Astrocyte (in vitro differentiated cells and primary cell): ENCODE measurements at regions not wholly inside any gene's neighbourhood (a gene's known extent, or its start where the extent isn't known, plus 50 kb on each side); places are given as distances from the start of the nearest gene placed in this dataset.

Source experiments
- DNase-seq: peaks from one replicate; pipeline ENCODE4 v3.0.0-alpha.2; 2010; ENCODE audit warnings: low read depth
- FAIRE-seq: peaks from 2 replicates; lab custom pipeline; 2011; peaks lifted over from hg19 to GRCh38; lab: Jason Lieb, UNC
- H2AFZ ChIP-seq: 2 replicates; pipeline ENCODE4 v1.6.0; 2012; ENCODE audit warnings: low read depth, low read length, inconsistent platforms
- H3K27ac ChIP-seq: 2 replicates; pipeline ENCODE4 v1.5.1; 2011; ENCODE audit warnings: low read depth, low read length, inconsistent platforms
- H3K27me3 ChIP-seq: 2 replicates; pipeline ENCODE4 v1.6.0; 2011; ENCODE audit warnings: low read length, inconsistent platforms; ENCODE audit not compliant: insufficient read depth
- H3K36me3 ChIP-seq: 2 replicates; pipeline ENCODE4 v1.5.1; 2011; ENCODE audit warnings: low read length, inconsistent platforms; ENCODE audit not compliant: insufficient read depth
- H3K4me1 ChIP-seq: 2 replicates; pipeline ENCODE4 v1.5.1; 2011; ENCODE audit warnings: low read length, inconsistent platforms; ENCODE audit not compliant: insufficient read depth
- H3K4me2 ChIP-seq: 2 replicates; pipeline ENCODE4 v1.6.0; 2012; ENCODE audit warnings: low read length, inconsistent platforms
- H3K4me3 ChIP-seq: 2 replicates; pipeline ENCODE4 v1.5.1; 2011; ENCODE audit warnings: low read depth, mild to moderate bottlenecking, low read length, inconsistent platforms; ENCODE audit not compliant: insufficient read depth
- H3K79me2 ChIP-seq: 2 replicates; pipeline ENCODE4 v1.6.0; 2012; ENCODE audit warnings: mild to moderate bottlenecking, low read length, inconsistent platforms; ENCODE audit not compliant: insufficient read depth
- H3K9ac ChIP-seq: 2 replicates; pipeline ENCODE4 v1.6.0; 2012; ENCODE audit warnings: mild to moderate bottlenecking, low read length, inconsistent platforms
- H3K9me3 ChIP-seq: 2 replicates; pipeline ENCODE4 v1.5.1; 2012; ENCODE audit warnings: low read depth, mild to moderate bottlenecking, low read length, inconsistent platforms; ENCODE audit not compliant: insufficient read depth
- H4K20me1 ChIP-seq: 2 replicates; pipeline ENCODE4 v1.6.0; 2012; ENCODE audit warnings: low read length, inconsistent platforms; ENCODE audit not compliant: insufficient read depth
- H3K27ac Mint-ChIP-seq: one replicate; pipeline ENCODE4 v1.8.0; 2021; ENCODE audit warnings: mild to moderate bottlenecking, mixed read lengths; ENCODE audit not compliant: unreplicated experiment
- H3K27me3 Mint-ChIP-seq: one replicate; pipeline ENCODE4 v1.8.0; 2021; ENCODE audit warnings: low read depth, mixed read lengths; ENCODE audit not compliant: unreplicated experiment
- H3K36me3 Mint-ChIP-seq: one replicate; pipeline ENCODE4 v1.8.0; 2021; ENCODE audit warnings: low read depth, mixed read lengths; ENCODE audit not compliant: unreplicated experiment
- H3K4me1 Mint-ChIP-seq: one replicate; pipeline ENCODE4 v1.8.0; 2021; ENCODE audit warnings: low read depth, mixed read lengths; ENCODE audit not compliant: unreplicated experiment
- H3K4me3 Mint-ChIP-seq: one replicate; pipeline ENCODE4 v1.8.0; 2021; ENCODE audit warnings: mild to moderate bottlenecking, moderate library complexity, mixed read lengths; ENCODE audit not compliant: unreplicated experiment
- H3K9me3 Mint-ChIP-seq: one replicate; pipeline ENCODE4 v1.8.0; 2021; ENCODE audit warnings: mild to moderate bottlenecking, mixed read lengths; ENCODE audit not compliant: unreplicated experiment
- EZH2 ChIP-seq: IDR thresholded peaks from 2 replicates; pipeline ENCODE4 v1.6.1; 2012; ENCODE audit warnings: mild to moderate bottlenecking, low read length, inconsistent platforms; ENCODE audit not compliant: insufficient read depth
- TF ChIP-seq, protein P1 (sequence below): IDR thresholded peaks from 2 replicates; pipeline ENCODE4 v1.5.1; 2011; ENCODE audit warnings: low read depth, mild to moderate bottlenecking, inconsistent platforms, low read length, moderate library complexity; ENCODE audit not compliant: insufficient read depth

DNA sequence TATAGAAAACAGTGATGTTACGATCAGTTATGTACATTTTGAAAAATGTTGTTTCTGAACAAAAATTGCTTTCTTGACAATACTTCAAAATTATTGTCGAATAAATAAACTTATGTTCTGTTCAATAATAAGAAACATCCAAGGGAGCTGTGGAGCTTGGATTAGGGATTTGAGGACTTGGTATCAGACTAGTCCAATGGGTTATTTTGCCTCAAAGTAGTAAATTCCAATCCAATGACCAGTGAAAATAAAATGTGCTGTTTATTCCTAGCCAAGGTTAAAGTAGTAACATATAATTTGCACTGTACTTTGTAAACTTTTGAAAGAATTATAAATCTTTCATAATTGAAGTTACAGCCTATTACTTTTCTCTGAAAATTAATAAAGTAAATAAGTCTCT, 79.1 kb upstream of the IVNS1ABP start:
- Histone ChIP-seq H3K4me1 (peaks cover 12% of the 10 kb centered on the region), H3K4me3 (no peak overlapping the region), H2AFZ (no peak overlapping the region), H3K9ac (no peak overlapping the region), H3K27me3 (no peaks in the 10 kb centered on the region), H3K9me3 (no peaks in the 10 kb centered on the region), H3K79me2 (no peaks in the 10 kb centered on the region), H3K27ac (no peak overlapping the region), H4K20me1 (no peaks in the 10 kb centered on the region), H3K4me2 (no peak overlapping the region), H3K36me3 (no peaks in the 10 kb centered on the region)
- no peaks in the 10 kb centered on the region for H3K36me3 Mint-ChIP-seq
- no peaks in the 10 kb centered on the region for H3K27me3 Mint-ChIP-seq
- no peak for TF ChIP-seq EZH2
- TF ChIP-seq, protein P1, sequence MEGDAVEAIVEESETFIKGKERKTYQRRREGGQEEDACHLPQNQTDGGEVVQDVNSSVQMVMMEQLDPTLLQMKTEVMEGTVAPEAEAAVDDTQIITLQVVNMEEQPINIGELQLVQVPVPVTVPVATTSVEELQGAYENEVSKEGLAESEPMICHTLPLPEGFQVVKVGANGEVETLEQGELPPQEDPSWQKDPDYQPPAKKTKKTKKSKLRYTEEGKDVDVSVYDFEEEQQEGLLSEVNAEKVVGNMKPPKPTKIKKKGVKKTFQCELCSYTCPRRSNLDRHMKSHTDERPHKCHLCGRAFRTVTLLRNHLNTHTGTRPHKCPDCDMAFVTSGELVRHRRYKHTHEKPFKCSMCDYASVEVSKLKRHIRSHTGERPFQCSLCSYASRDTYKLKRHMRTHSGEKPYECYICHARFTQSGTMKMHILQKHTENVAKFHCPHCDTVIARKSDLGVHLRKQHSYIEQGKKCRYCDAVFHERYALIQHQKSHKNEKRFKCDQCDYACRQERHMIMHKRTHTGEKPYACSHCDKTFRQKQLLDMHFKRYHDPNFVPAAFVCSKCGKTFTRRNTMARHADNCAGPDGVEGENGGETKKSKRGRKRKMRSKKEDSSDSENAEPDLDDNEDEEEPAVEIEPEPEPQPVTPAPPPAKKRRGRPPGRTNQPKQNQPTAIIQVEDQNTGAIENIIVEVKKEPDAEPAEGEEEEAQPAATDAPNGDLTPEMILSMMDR = no peak
- H3K4me1 Mint-ChIP-seq = peaks cover 20% of the 10 kb centered on the region
- H3K9me3 Mint-ChIP-seq = no peaks in the 10 kb centered on the region
- H3K4me3 Mint-ChIP-seq = no peak overlapping the region
- FAIRE-seq (no peak), DNase-seq (no peak)
- H3K27ac Mint-ChIP-seq = no peak overlapping the region

DNA sequence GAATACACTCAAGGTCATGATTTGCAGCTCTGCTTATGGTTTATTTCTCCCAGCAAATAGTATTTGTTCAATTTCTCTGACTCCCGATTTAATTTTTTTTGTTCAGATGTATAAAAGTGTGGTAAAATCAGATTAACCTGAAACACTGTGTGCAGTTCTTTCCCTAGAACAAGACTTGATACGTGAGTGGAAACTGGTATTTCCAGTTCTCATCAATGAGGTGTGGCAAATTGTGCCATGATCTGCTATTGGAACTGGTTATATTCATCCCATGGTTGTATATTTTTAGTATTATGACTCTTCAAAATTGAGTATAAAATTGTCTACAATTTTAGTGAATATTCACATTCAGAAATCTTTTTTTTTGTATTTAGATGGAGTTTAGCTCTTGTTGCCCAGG, 76.8 kb upstream of the IVNS1ABP start:
- Histone ChIP-seq H3K4me3 (no peak overlapping the region), H3K79me2 (no peaks in the 10 kb centered on the region), H3K27ac (no peak overlapping the region), H3K9ac (no peak overlapping the region), H2AFZ (no peak overlapping the region), H3K4me2 (no peak overlapping the region), H3K4me1 (no peaks in the 10 kb centered on the region), H4K20me1 (no peaks in the 10 kb centered on the region), H3K36me3 (no peaks in the 10 kb centered on the region), H3K27me3 (no peaks in the 10 kb centered on the region), H3K9me3 (no peaks in the 10 kb centered on the region)
- FAIRE-seq (no peak), DNase-seq (no peak)
- Mint-ChIP-seq H3K9me3 (no peaks in the 10 kb centered on the region), H3K4me3 (no peak overlapping the region), H3K36me3 (no peaks in the 10 kb centered on the region), H3K27ac (no peak overlapping the region), H3K4me1 (peaks cover 4% of the 10 kb centered on the region), H3K27me3 (no peaks in the 10 kb centered on the region)
- TF ChIP-seq, protein P1 = no peak
- TF ChIP-seq EZH2 = no peak

DNA sequence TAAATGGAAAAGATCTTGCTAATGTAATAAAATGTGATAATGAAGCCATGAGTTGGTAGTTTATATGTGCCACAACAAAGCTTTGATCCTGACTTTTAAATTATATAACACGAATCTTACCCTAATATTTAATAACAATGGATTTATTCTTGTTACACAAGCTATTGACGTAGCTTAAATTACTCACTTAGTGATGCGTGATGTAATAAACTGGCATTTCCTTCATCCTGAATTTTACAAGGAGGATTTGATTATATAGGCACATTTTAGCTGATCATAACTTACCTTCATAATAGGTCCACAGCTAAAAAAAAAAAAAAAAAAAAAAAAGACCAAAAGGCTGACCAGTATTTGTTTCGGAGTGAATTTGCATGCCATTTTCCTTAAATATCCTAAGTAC, 76.2 kb upstream of the IVNS1ABP start:
- no peaks in the 10 kb centered on the region for H3K27me3 Mint-ChIP-seq
- H3K4me3 ChIP-seq = no peak overlapping the region
- H3K9me3 ChIP-seq = no peaks in the 10 kb centered on the region
- peaks cover 2% of the 10 kb centered on the region for H3K4me1 Mint-ChIP-seq
- no peaks in the 10 kb centered on the region for H3K27me3 ChIP-seq
- H3K9me3 Mint-ChIP-seq = no peaks in the 10 kb centered on the region
- no peaks in the 10 kb centered on the region for H3K36me3 Mint-ChIP-seq
- H3K4me3 Mint-ChIP-seq = no peak overlapping the region
- no peak overlapping the region for H3K9ac ChIP-seq
- no peak overlapping the region for H2AFZ ChIP-seq
- no peak overlapping the region for H3K4me2 ChIP-seq
- H3K4me1 ChIP-seq = no peaks in the 10 kb centered on the region
- DNase-seq (no peak), FAIRE-seq (no peak)
- TF ChIP-seq EZH2 = no peak
- TF ChIP-seq, protein P1 = no peak
- H3K27ac Mint-ChIP-seq = no peak overlapping the region
- H3K79me2 ChIP-seq = no peaks in the 10 kb centered on the region
- no peaks in the 10 kb centered on the region for H3K36me3 ChIP-seq
- H3K27ac ChIP-seq = no peak overlapping the region
- H4K20me1 ChIP-seq = no peaks in the 10 kb centered on the region
